Liver (tissue), 8 donors: ENCODE measurements at regions not wholly inside any gene's neighbourhood (a gene's known extent, or its start where the extent isn't known, plus 50 kb on each side); places are given as distances from the start of the nearest gene placed in this dataset.

Experiments
- DNase-seq: peaks from one replicate; pipeline ENCODE4 v3.0.0-alpha.2; 2017; ENCODE audit warnings: low spot score
- H3K27ac ChIP-seq, 2 donors: one replicate each; pipeline ENCODE4 v1.7.0; 2013; ENCODE audit warnings: inconsistent platforms in 2 of 2, low read length in 2 of 2, control low read depth in 1 of 2, low read depth in 1 of 2, mild to moderate bottlenecking in 1 of 2
- H3K27me3 ChIP-seq, 4 donors: one replicate each; pipeline versions ENCODE4 v1.6.1 to v1.7.0; 2013; ENCODE audit warnings: low read length in 3 of 4, inconsistent platforms in 1 of 4, mild to moderate bottlenecking in 1 of 4, moderate library complexity in 1 of 4; ENCODE audit not compliant: control insufficient read depth in 4 of 4, insufficient read depth in 4 of 4
- H3K36me3 ChIP-seq, 4 donors: one replicate each; pipeline versions ENCODE4 v1.6.1 to v1.7.0; 2013; ENCODE audit warnings: low read length in 3 of 4, mild to moderate bottlenecking in 3 of 4, low read depth in 1 of 4, moderate library complexity in 1 of 4; ENCODE audit not compliant: control insufficient read depth in 4 of 4, insufficient read depth in 3 of 4
- H3K4me1 ChIP-seq, 4 donors: one replicate each; pipeline versions ENCODE4 v1.6.1 to v1.7.0; 2013; ENCODE audit warnings: low read length in 3 of 4, mild to moderate bottlenecking in 3 of 4, moderate library complexity in 1 of 4; ENCODE audit not compliant: control insufficient read depth in 4 of 4, insufficient read depth in 4 of 4
- H3K4me3 ChIP-seq, 3 donors: one replicate each; pipeline versions ENCODE4 v1.6.1 to v1.7.0; 2013; ENCODE audit warnings: low read length in 3 of 3, control low read depth in 1 of 3, low read depth in 1 of 3, mild to moderate bottlenecking in 1 of 3
- H3K9ac ChIP-seq, 2 donors: one replicate each; pipeline ENCODE4 v1.7.0; 2013; ENCODE audit warnings: low read length in 2 of 2, mild to moderate bottlenecking in 2 of 2, moderate library complexity in 2 of 2, control low read depth in 1 of 2, low read depth in 1 of 2
- H3K9me3 ChIP-seq, 4 donors: one replicate each; pipeline versions ENCODE4 v1.6.1 to v1.7.0; 2013; ENCODE audit warnings: low read length in 3 of 4; ENCODE audit not compliant: control insufficient read depth in 4 of 4
- ATF3 ChIP-seq: IDR thresholded peaks from 2 replicates; pipeline ENCODE4 v1.6.1; 2016; ENCODE audit warnings: antibody characterized with exemption
- EGR1 ChIP-seq, 2 donors: IDR thresholded peaks; 2 replicates each; pipeline ENCODE4 v1.6.1; 2016 to 2018; ENCODE audit warnings: antibody characterized with exemption in 2 of 2, low read depth in 2 of 2
- FOXA1 ChIP-seq: IDR thresholded peaks from 2 replicates; pipeline ENCODE4 v1.6.1; 2016; ENCODE audit warnings: antibody characterized with exemption
- FOXA2 ChIP-seq: IDR thresholded peaks from 2 replicates; pipeline ENCODE4 v1.6.1; 2016; ENCODE audit warnings: antibody characterized with exemption
- GABPA ChIP-seq, 2 donors: IDR thresholded peaks in 1 of 2; conservative IDR thresholded peaks in 1 of 2; 2 replicates each; pipeline ENCODE4 v1.6.1; 2016; ENCODE audit warnings: antibody characterized with exemption in 2 of 2, mild to moderate bottlenecking in 1 of 2, moderate library complexity in 1 of 2
- HNF4A ChIP-seq, 2 donors: conservative IDR thresholded peaks; 2 replicates each; pipeline ENCODE4 v1.6.1; 2016; ENCODE audit warnings: antibody characterized with exemption in 2 of 2, mild to moderate bottlenecking in 2 of 2
- HNF4G ChIP-seq: IDR thresholded peaks from 2 replicates; pipeline ENCODE4 v1.6.1; 2016; ENCODE audit warnings: antibody characterized with exemption
- JUND ChIP-seq, 2 donors: IDR thresholded peaks; 2 replicates each; pipeline ENCODE4 v1.6.1; 2016; ENCODE audit warnings: antibody characterized with exemption in 2 of 2
- NR2F2 ChIP-seq: IDR thresholded peaks from 2 replicates; pipeline ENCODE4 v1.6.1; 2016; ENCODE audit warnings: antibody characterized with exemption
- RAD21 ChIP-seq, 2 donors: IDR thresholded peaks; 2 replicates each; pipeline ENCODE4 v1.6.1; 2016; ENCODE audit warnings: antibody characterized with exemption in 2 of 2, mild to moderate bottlenecking in 2 of 2
- REST ChIP-seq: IDR thresholded peaks from 2 replicates; pipeline ENCODE4 v1.6.1; 2016; ENCODE audit warnings: antibody characterized with exemption, mild to moderate bottlenecking
- RXRA ChIP-seq, 2 donors: IDR thresholded peaks; 2 replicates each; pipeline ENCODE4 v1.6.1; 2017 to 2018; ENCODE audit warnings: antibody characterized with exemption in 2 of 2, mild to moderate bottlenecking in 1 of 2
- SP1 ChIP-seq: IDR thresholded peaks from 2 replicates; pipeline ENCODE4 v1.6.1; 2018; ENCODE audit warnings: antibody characterized with exemption, mild to moderate bottlenecking
- TAF1 ChIP-seq: conservative IDR thresholded peaks from 2 replicates; pipeline ENCODE4 v1.6.1; 2016; ENCODE audit warnings: antibody characterized with exemption, mild to moderate bottlenecking
- YY1 ChIP-seq: IDR thresholded peaks from 2 replicates; pipeline ENCODE4 v1.6.1; 2016; ENCODE audit warnings: antibody characterized with exemption, mild to moderate bottlenecking
- ZBTB33 ChIP-seq: IDR thresholded peaks from 2 replicates; pipeline ENCODE4 v1.6.1; 2016; ENCODE audit warnings: antibody characterized with exemption
- WGBS: extraction: QIAGEN DNeasy Blood & Tissue Kit; methylation state at CpG from one replicate; pipeline ENCODE4 v1.1.7; 2013; 5-methylcytosine and 5-hydroxymethylcytosine counted together
- TF ChIP-seq, protein P1 (sequence below): fragments of 150-350 bp; IDR thresholded peaks from 2 replicates; pipeline ENCODE4 v1.5.1; 2017; ENCODE audit warnings: improper control_type of control experiment, low read depth, low read length; ENCODE audit not compliant: missing input control
- donor health status: healthy.
- donor health status: healthy.
- donor health status: healthy.
- donor health status: healthy.
- donor health status: healthy.

DNA sequence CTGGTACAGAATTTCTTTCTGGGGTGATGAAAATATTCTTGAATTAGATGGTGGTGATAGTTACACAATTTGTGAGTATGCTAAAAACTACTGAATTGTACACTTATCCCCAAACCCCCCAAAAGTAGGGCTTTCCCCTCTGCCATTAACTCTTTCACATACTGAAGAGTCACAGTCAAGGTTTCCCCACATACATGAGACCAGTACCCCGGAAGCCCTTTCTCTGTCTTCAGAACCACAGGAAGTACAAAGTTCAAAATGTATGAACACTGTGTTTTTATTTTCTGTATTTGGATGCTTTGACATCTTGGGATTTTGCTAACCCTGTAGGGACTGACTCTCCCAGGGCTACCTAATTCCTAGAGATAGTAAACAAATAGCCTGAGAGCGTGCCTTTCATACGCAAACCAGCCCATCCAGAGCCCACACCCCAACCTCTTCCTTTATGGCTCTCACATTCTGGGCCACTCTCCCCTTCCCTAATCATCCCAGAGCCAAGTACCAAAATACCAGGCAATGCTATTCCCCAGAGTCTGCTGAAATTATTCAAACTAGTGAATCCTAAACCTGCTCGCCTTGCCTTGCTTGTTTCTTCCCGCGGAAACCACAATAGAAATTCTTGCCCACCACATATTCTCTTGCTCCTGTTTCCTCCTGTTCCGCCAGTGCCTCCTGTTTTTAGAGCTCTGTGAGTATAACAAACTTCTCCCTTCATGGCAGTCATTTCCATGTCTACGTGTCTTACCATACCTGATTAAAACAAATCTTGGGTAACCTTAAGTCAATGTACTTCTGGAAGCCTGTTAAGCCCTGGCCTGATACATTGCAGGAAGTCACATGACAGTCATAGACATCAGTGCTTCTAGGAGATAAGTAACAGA, 524.8 kb downstream of the FUT8 start:
- 77% methylated on average over 8 of the region's 8 CpGs for WGBS
- Histone ChIP-seq H3K9ac (no peak overlapping the region), H3K4me3 (no peak overlapping the region), H3K36me3 (no peaks in the 10 kb centered on the region), H3K9me3 (no peaks in the 10 kb centered on the region), H3K4me1 (no peaks in the 10 kb centered on the region), H3K27ac (no peak overlapping the region), H3K27me3 (peaks cover 0 to 8% (median 2%) of the 10 kb centered on the region in 4 donors)
- DNase-seq: no peak
- TF ChIP-seq HNF4G: no peak
- TF ChIP-seq, protein P1, sequence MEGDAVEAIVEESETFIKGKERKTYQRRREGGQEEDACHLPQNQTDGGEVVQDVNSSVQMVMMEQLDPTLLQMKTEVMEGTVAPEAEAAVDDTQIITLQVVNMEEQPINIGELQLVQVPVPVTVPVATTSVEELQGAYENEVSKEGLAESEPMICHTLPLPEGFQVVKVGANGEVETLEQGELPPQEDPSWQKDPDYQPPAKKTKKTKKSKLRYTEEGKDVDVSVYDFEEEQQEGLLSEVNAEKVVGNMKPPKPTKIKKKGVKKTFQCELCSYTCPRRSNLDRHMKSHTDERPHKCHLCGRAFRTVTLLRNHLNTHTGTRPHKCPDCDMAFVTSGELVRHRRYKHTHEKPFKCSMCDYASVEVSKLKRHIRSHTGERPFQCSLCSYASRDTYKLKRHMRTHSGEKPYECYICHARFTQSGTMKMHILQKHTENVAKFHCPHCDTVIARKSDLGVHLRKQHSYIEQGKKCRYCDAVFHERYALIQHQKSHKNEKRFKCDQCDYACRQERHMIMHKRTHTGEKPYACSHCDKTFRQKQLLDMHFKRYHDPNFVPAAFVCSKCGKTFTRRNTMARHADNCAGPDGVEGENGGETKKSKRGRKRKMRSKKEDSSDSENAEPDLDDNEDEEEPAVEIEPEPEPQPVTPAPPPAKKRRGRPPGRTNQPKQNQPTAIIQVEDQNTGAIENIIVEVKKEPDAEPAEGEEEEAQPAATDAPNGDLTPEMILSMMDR: no peak
- no peak for TF ChIP-seq ZBTB33
- no peak for TF ChIP-seq GABPA (IDR thresholded peaks at IDR 0.05 in 1 of 2, conservative IDR thresholded peaks at IDR 0.05 in 1 of 2)

DNA sequence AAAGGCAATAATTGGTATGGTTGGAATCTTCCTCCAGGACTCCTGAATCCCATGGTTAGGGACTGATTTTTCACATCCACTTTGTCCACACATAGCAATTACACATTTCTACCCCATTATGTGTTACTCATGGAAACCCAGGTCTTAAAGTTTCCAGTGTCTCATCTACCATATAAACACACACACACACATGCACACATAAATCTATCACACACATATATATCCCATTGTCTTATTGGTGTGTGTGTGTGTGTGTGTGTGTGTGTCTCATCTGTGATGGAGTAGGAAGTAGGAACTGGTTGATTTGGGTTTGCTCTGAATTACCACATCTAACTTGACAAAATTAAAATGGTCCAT, 525.4 kb downstream of the FUT8 start:
- no peaks in the 10 kb centered on the region for H3K36me3 ChIP-seq
- TF ChIP-seq TAF1: no peak
- no peak for TF ChIP-seq GABPA (IDR thresholded peaks at IDR 0.05 in 1 of 2, conservative IDR thresholded peaks at IDR 0.05 in 1 of 2)
- TF ChIP-seq HNF4A (conservative IDR thresholded peaks at IDR 0.05): no peak
- TF ChIP-seq HNF4G: no peak
- no peak for TF ChIP-seq RAD21 (IDR thresholded peaks at IDR 0.05)
- no peak for TF ChIP-seq ATF3
- TF ChIP-seq RXRA (IDR thresholded peaks at IDR 0.05): no peak
- no peak for TF ChIP-seq EGR1 (IDR thresholded peaks at IDR 0.05; ENCODE audit: low read depth in 2 of 2)
- TF ChIP-seq SP1: no peak
- TF ChIP-seq YY1: no peak
- TF ChIP-seq FOXA2: no peak
- no peak for TF ChIP-seq NR2F2
- TF ChIP-seq FOXA1: no peak
- no peak for TF ChIP-seq REST
- no peak for TF ChIP-seq JUND (IDR thresholded peaks at IDR 0.05)
- no peaks in the 10 kb centered on the region for H3K9me3 ChIP-seq
- no peak overlapping the region for H3K9ac ChIP-seq
- DNase-seq: no peak
- no peak overlapping the region for H3K27ac ChIP-seq
- peaks cover 0 to 8% (median 2%) of the 10 kb centered on the region in 4 donors for H3K27me3 ChIP-seq
- no peak overlapping the region for H3K4me3 ChIP-seq
- no peaks in the 10 kb centered on the region for H3K4me1 ChIP-seq
